ENCODE measurements at regions not wholly inside any gene's neighbourhood (a gene's known extent, or its start where the extent isn't known, plus 50 kb on each side); places are given as distances from the start of the nearest gene placed in this dataset.
"Not testable (repeated sequence)": the region's sequence is repeated elsewhere in the genome, so short reads cannot be mapped to it uniquely, and the experiment has no call there.

DNA sequence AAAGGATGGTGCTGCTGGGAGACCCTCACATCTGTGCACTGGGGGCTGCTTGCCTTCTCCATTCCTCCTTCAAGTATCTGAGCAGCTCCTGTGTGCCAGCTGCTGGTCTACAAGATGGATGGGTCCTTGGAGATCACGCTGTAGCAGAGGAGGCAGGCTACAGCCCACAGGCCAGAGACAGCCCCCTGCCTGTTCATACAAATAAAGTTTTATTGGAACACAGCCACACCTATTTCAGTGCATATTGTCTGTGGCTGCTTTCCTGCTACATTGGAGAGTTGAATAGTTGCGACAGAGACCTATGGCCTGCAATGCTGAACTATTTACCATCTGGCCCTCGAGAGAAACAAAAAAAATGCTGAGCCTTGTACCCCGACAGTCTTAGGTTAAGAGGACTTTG lies 149.8 kb upstream of the EEF2KMT start:
- H3K27ac ChIP-seq (ENCODE audit: low read depth in 2 of 2, low read length in 2 of 2); H3K27me3 ChIP-seq (ENCODE audit: control insufficient read depth in 2 of 2, insufficient read depth in 2 of 2, low read length in 2 of 2); H3K36me3 ChIP-seq (ENCODE audit: control insufficient read depth in 2 of 2, insufficient read depth in 2 of 2, low read length in 2 of 2); H3K9me3 ChIP-seq (ENCODE audit: control insufficient read depth in 2 of 2, low read length in 2 of 2); H3K4me3 ChIP-seq (ENCODE audit: low read length in 2 of 2); H3K9ac ChIP-seq (ENCODE audit: low read depth in 1 of 2, low read length in 2 of 2): not testable (repeated sequence)
- H3K4me1 ChIP-seq (ENCODE audit: control insufficient read depth in 2 of 2, insufficient read depth in 2 of 2, low read length in 2 of 2): peaks cover 0 to 12% of the 10 kb centered on the region in 2 donors

- H3K4me1 ChIP-seq (ENCODE audit: control insufficient read depth in 2 of 2, insufficient read depth in 2 of 2, low read length in 2 of 2); H3K27me3 ChIP-seq (ENCODE audit: control insufficient read depth in 2 of 2, insufficient read depth in 2 of 2, low read length in 2 of 2); H3K9ac ChIP-seq (ENCODE audit: low read depth in 1 of 2, low read length in 2 of 2); H3K36me3 ChIP-seq (ENCODE audit: control insufficient read depth in 2 of 2, insufficient read depth in 2 of 2, low read length in 2 of 2); H3K9me3 ChIP-seq (ENCODE audit: control insufficient read depth in 2 of 2, low read length in 2 of 2); H3K27ac ChIP-seq (ENCODE audit: low read depth in 2 of 2, low read length in 2 of 2): not testable (repeated sequence)
- peak overlapping the region in 1 of 2 donors; percentile 35 for H3K4me3 ChIP-seq (ENCODE audit: low read length in 2 of 2)
These were observed 142.7 kb upstream of the EEF2KMT start for GRCh38 chr16:5240278-5240626.

DNA sequence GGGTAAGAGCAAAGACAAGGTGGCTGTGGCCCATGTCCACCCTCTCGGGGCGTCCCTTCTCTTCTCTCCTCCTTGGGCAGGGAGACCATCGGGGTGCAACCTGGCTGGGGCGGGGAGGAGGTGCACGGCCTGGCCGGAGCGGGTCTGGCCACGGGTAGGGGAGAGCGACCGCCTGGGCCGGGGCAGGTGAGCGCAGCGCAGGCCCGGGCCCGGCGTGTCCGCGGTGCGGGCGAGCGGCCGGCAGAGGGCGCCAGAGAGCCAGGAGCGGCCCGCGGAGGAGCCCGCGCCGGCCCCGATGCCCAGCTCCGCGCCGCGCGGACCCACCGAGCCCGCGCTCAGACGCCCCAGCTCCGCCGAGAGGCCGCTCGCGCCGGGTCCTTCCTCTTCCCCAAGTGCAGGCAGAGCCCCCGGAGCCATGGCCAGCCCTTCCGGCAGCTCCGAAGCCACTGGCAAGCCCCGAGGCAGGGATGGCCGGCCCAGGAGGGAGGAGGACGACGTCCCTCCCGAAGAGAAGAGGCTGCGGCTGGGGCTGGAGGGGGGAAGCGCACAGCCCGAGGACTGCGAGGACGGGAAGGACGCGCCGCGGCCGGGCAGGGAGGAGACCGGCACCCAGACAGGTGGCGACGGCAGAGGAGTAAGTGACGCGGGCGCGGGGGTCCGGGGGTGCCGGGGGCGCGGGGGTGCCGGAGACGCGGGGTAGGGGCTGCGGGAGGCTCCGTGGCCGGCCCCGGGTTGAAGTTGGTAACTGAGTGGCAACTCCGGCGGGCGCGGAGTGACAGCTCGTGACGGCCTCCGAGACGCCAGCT lies 142.1 kb upstream of the EEF2KMT start:
- peak overlapping the region in 1 of 2 donors; percentile 35 for H3K4me3 ChIP-seq (ENCODE audit: low read length in 2 of 2)
- H3K9ac ChIP-seq (ENCODE audit: low read depth in 1 of 2, low read length in 2 of 2); H3K36me3 ChIP-seq (ENCODE audit: control insufficient read depth in 2 of 2, insufficient read depth in 2 of 2, low read length in 2 of 2); H3K9me3 ChIP-seq (ENCODE audit: control insufficient read depth in 2 of 2, low read length in 2 of 2); H3K27me3 ChIP-seq (ENCODE audit: control insufficient read depth in 2 of 2, insufficient read depth in 2 of 2, low read length in 2 of 2); H3K4me1 ChIP-seq (ENCODE audit: control insufficient read depth in 2 of 2, insufficient read depth in 2 of 2, low read length in 2 of 2); H3K27ac ChIP-seq (ENCODE audit: low read depth in 2 of 2, low read length in 2 of 2): not testable (repeated sequence)

DNA sequence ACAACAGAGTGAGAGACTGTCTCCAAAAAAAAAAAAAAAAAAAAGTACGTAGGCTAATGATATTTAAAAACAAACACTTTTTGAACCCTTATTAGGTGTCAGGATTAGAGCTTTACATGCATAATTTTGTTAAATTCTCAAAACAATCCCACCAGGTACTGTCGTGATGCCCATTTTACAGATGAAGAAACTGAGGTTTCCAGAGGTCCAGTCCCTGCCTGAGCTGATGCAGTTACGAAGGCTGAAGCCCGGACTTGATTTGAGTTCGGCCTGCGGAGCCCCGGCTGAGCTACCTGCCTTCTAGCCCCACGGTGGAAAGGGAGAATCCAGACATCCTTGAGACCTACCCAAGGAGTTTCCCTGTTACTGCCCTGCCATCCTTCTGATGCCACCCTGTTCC lies 137.5 kb upstream of the EEF2KMT start:
- Histone ChIP-seq H3K9ac (ENCODE audit: low read depth in 1 of 2, low read length in 2 of 2) (no peak overlapping the region), H3K27me3 (ENCODE audit: control insufficient read depth in 2 of 2, insufficient read depth in 2 of 2, low read length in 2 of 2) (peaks cover 0 to 2% of the 10 kb centered on the region in 2 donors), H3K27ac (ENCODE audit: low read depth in 2 of 2, low read length in 2 of 2) (no peak overlapping the region), H3K36me3 (ENCODE audit: control insufficient read depth in 2 of 2, insufficient read depth in 2 of 2, low read length in 2 of 2) (no peaks in the 10 kb centered on the region), H3K4me3 (ENCODE audit: low read length in 2 of 2) (no peak overlapping the region), H3K9me3 (ENCODE audit: control insufficient read depth in 2 of 2, low read length in 2 of 2) (no peaks in the 10 kb centered on the region), H3K4me1 (ENCODE audit: control insufficient read depth in 2 of 2, insufficient read depth in 2 of 2, low read length in 2 of 2) (no peaks in the 10 kb centered on the region)

- Histone ChIP-seq H3K9me3 (ENCODE audit: control insufficient read depth in 2 of 2, low read length in 2 of 2) (no peaks in the 10 kb centered on the region), H3K9ac (ENCODE audit: low read depth in 1 of 2, low read length in 2 of 2) (no peak overlapping the region), H3K4me1 (ENCODE audit: control insufficient read depth in 2 of 2, insufficient read depth in 2 of 2, low read length in 2 of 2) (no peaks in the 10 kb centered on the region), H3K4me3 (ENCODE audit: low read length in 2 of 2) (no peak overlapping the region), H3K36me3 (ENCODE audit: control insufficient read depth in 2 of 2, insufficient read depth in 2 of 2, low read length in 2 of 2) (no peaks in the 10 kb centered on the region), H3K27ac (ENCODE audit: low read depth in 2 of 2, low read length in 2 of 2) (no peak overlapping the region), H3K27me3 (ENCODE audit: control insufficient read depth in 2 of 2, insufficient read depth in 2 of 2, low read length in 2 of 2) (peaks cover 0 to 2% of the 10 kb centered on the region in 2 donors)
These were observed 136.9 kb upstream of the EEF2KMT start for GRCh38 chr16:5234295-5235050.

- Histone ChIP-seq H3K9ac (ENCODE audit: low read depth in 1 of 2, low read length in 2 of 2) (no peak overlapping the region), H3K9me3 (ENCODE audit: control insufficient read depth in 2 of 2, low read length in 2 of 2) (no peaks in the 10 kb centered on the region), H3K4me3 (ENCODE audit: low read length in 2 of 2) (no peak overlapping the region), H3K27ac (ENCODE audit: low read depth in 2 of 2, low read length in 2 of 2) (no peak overlapping the region), H3K27me3 (ENCODE audit: control insufficient read depth in 2 of 2, insufficient read depth in 2 of 2, low read length in 2 of 2) (peaks cover 0 to 1% of the 10 kb centered on the region in 2 donors), H3K36me3 (ENCODE audit: control insufficient read depth in 2 of 2, insufficient read depth in 2 of 2, low read length in 2 of 2) (no peaks in the 10 kb centered on the region), H3K4me1 (ENCODE audit: control insufficient read depth in 2 of 2, insufficient read depth in 2 of 2, low read length in 2 of 2) (no peaks in the 10 kb centered on the region)
These were observed 133.7 kb upstream of the EEF2KMT start for GRCh38 chr16:5231246-5231759.

DNA sequence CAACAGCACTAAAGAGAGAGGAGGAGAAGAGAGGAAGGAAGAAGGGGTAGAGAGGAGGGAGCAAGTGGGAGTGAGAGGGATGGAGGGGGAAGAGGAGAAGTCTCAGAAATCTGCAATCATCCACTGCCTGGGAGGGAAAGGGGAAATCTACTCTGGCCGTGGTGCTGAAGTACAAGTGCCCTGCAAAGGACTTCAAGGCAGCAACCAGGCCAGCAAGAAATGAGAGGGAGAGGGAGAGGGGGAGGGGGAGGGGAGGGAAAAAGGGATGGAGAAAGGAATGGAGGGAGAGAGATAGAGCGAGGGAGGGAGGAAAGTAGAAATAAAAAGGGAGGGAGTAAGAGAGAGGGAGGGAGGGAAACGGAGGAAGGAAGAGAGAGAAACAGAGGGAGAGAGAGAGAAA lies 130.8 kb upstream of the EEF2KMT start:
- Histone ChIP-seq H3K27me3 (ENCODE audit: control insufficient read depth in 2 of 2, insufficient read depth in 2 of 2, low read length in 2 of 2) (no peaks in the 10 kb centered on the region), H3K27ac (ENCODE audit: low read depth in 2 of 2, low read length in 2 of 2) (no peak overlapping the region), H3K4me3 (ENCODE audit: low read length in 2 of 2) (no peak overlapping the region), H3K4me1 (ENCODE audit: control insufficient read depth in 2 of 2, insufficient read depth in 2 of 2, low read length in 2 of 2) (no peaks in the 10 kb centered on the region), H3K9ac (ENCODE audit: low read depth in 1 of 2, low read length in 2 of 2) (no peak overlapping the region), H3K9me3 (ENCODE audit: control insufficient read depth in 2 of 2, low read length in 2 of 2) (no peaks in the 10 kb centered on the region), H3K36me3 (ENCODE audit: control insufficient read depth in 2 of 2, insufficient read depth in 2 of 2, low read length in 2 of 2) (no peaks in the 10 kb centered on the region)

GRCh38 chr16:5225931-5226655 lies 128.5 kb upstream of the EEF2KMT start:
- no peaks in the 10 kb centered on the region for H3K27me3 ChIP-seq (ENCODE audit: control insufficient read depth in 2 of 2, insufficient read depth in 2 of 2, low read length in 2 of 2)

GRCh38 chr16:5222761-5223160 lies 125.2 kb upstream of the EEF2KMT start:
- H3K27ac ChIP-seq (ENCODE audit: low read depth in 2 of 2, low read length in 2 of 2): no peak overlapping the region
- H3K9me3 ChIP-seq (ENCODE audit: control insufficient read depth in 2 of 2, low read length in 2 of 2): no peaks in the 10 kb centered on the region
- H3K4me3 ChIP-seq (ENCODE audit: low read length in 2 of 2): no peak overlapping the region
- H3K36me3 ChIP-seq (ENCODE audit: control insufficient read depth in 2 of 2, insufficient read depth in 2 of 2, low read length in 2 of 2): no peaks in the 10 kb centered on the region
- H3K4me1 ChIP-seq (ENCODE audit: control insufficient read depth in 2 of 2, insufficient read depth in 2 of 2, low read length in 2 of 2): no peaks in the 10 kb centered on the region
- H3K9ac ChIP-seq (ENCODE audit: low read depth in 1 of 2, low read length in 2 of 2): no peak overlapping the region
- no peaks in the 10 kb centered on the region for H3K27me3 ChIP-seq (ENCODE audit: control insufficient read depth in 2 of 2, insufficient read depth in 2 of 2, low read length in 2 of 2)

More at GRCh38 chr16:5225931-5226655, 128.5 kb upstream of the EEF2KMT start:
- Histone ChIP-seq H3K9me3 (ENCODE audit: control insufficient read depth in 2 of 2, low read length in 2 of 2) (no peaks in the 10 kb centered on the region), H3K36me3 (ENCODE audit: control insufficient read depth in 2 of 2, insufficient read depth in 2 of 2, low read length in 2 of 2) (no peaks in the 10 kb centered on the region), H3K4me3 (ENCODE audit: low read length in 2 of 2) (no peak overlapping the region), H3K9ac (ENCODE audit: low read depth in 1 of 2, low read length in 2 of 2) (no peak overlapping the region), H3K27ac (ENCODE audit: low read depth in 2 of 2, low read length in 2 of 2) (no peak overlapping the region), H3K4me1 (ENCODE audit: control insufficient read depth in 2 of 2, insufficient read depth in 2 of 2, low read length in 2 of 2) (no peaks in the 10 kb centered on the region)

GRCh38 chr16:5221831-5222230 lies 124.2 kb upstream of the EEF2KMT start:
- not testable (repeated sequence) for H3K9me3 ChIP-seq (ENCODE audit: control insufficient read depth in 2 of 2, low read length in 2 of 2); H3K36me3 ChIP-seq (ENCODE audit: control insufficient read depth in 2 of 2, insufficient read depth in 2 of 2, low read length in 2 of 2); H3K9ac ChIP-seq (ENCODE audit: low read depth in 1 of 2, low read length in 2 of 2); H3K4me1 ChIP-seq (ENCODE audit: control insufficient read depth in 2 of 2, insufficient read depth in 2 of 2, low read length in 2 of 2); H3K27ac ChIP-seq (ENCODE audit: low read depth in 2 of 2, low read length in 2 of 2); H3K27me3 ChIP-seq (ENCODE audit: control insufficient read depth in 2 of 2, insufficient read depth in 2 of 2, low read length in 2 of 2); H3K4me3 ChIP-seq (ENCODE audit: low read length in 2 of 2)
